ENCODE measurements at regions not wholly inside any gene's neighbourhood (a gene's known extent, or its start where the extent isn't known, plus 50 kb on each side); places are given as distances from the start of the nearest gene placed in this dataset.

DNA sequence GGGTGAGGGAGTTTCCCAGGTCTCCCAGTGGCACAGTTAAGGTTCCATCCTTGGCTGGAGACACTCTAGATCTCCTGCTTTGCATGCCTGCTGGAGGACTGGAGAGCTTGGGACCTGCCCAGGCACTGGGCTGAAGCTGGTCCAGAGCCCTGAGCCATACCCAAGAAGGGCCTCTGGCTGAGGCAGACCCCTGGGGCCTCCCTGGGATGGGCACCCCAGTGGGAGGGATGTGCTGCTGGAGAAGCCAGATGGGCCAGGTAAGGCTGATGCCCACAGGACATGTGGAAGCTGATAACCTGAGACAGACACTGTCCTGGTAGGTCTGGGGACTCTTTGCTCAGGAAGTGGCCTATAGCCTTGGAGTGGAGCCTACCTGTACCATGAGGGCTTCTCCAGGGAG is 160.7 kb downstream of the TFCP2L1 start:
- FAIRE-seq, result no peak

DNA sequence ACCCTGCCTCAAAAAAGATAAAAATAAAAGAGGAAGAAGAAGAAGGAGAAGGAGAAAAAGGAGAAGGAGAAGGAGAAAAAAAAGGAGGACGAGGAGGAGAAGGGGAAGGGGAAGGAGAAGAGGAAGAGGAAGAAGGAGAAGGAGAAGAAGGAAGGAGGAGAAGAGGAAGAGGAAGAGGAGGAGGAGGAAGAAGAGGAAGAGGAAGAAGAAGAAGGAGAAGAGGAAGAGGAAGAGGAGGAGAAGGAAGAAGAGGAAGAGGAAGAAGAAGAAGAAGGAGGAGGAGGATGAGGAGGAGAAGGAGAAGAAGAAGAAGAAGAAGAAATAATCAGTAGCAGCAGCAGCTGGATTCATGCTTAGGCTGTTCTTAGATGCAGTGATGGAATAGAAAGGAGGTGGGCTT is 159.7 kb downstream of the TFCP2L1 start:
- no peak for FAIRE-seq

DNA sequence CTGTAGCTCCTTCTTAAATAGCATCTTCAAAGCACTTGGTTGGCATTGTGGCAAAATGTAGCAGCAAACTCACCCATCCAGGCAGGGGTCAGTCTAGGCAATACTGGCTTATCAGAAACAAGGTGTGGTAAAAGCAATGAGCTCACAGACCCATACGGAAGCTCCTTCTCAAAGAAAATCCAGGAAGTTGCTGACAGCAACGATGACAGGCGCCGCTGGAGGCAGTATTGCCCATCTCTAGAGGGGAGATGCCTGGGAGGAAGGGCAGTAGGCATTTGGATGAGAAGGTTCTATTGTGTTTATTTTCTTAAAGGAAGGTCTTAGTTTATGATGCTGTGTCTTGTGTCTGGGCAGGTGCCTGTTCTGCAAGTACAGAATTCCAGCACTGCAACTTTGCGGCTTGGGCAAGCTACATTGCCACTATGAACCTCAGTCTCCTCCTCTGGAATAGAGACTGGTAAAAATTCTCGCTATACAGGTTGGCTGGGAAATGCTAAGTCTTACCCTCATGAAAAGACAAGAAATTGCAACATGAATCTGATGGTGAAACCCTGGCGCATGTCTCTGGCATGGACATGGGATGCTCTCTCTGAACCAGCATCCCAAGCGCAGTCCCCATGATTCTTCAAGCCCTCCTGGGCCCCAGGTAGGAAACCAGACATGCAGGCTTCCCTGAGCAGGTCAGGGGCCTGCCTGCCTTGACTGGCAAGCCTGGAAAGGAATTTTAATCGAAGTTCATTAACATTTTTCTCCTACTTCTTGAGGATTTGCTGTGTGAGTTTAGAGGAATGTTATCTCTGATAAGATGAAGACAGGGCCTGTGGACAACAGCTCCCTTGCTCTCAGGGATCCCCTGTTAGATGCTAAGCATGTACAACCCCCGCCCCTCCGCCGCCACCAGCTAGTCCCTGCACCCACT is 156.0 kb downstream of the TFCP2L1 start:
- FAIRE-seq, result no peak

- no peak for FAIRE-seq
Measured at GRCh38 chr2:121129692-121130091, 155.3 kb downstream of the TFCP2L1 start.

GRCh38 chr2:121130301-121130850 is 154.6 kb downstream of the TFCP2L1 start:
- no peak for FAIRE-seq

DNA sequence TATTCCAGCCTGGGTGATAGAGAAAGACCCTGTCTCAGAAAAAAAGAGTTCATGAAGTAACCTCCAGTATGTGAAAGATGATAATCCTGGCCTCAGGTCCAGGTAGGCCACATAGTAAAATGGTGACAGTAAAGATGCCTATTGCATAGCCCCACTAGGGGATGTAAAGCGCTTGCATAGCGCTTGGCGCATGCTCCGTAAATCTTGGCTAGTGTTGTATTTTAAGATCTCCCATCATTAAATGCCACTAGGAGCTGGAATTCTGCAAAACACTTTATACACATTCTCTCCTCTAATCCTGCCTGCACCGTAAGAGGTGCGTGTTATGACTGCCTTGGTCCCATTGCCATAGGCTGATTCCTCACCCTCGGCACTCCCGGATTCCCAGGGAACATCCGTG is 153.6 kb downstream of the TFCP2L1 start:
- FAIRE-seq, result no peak

- FAIRE-seq, result no peak
Measured at GRCh38 chr2:121132054-121132761, 152.8 kb downstream of the TFCP2L1 start.

- FAIRE-seq, result no peak
Measured at GRCh38 chr2:121132762-121133107, 152.3 kb downstream of the TFCP2L1 start.

DNA sequence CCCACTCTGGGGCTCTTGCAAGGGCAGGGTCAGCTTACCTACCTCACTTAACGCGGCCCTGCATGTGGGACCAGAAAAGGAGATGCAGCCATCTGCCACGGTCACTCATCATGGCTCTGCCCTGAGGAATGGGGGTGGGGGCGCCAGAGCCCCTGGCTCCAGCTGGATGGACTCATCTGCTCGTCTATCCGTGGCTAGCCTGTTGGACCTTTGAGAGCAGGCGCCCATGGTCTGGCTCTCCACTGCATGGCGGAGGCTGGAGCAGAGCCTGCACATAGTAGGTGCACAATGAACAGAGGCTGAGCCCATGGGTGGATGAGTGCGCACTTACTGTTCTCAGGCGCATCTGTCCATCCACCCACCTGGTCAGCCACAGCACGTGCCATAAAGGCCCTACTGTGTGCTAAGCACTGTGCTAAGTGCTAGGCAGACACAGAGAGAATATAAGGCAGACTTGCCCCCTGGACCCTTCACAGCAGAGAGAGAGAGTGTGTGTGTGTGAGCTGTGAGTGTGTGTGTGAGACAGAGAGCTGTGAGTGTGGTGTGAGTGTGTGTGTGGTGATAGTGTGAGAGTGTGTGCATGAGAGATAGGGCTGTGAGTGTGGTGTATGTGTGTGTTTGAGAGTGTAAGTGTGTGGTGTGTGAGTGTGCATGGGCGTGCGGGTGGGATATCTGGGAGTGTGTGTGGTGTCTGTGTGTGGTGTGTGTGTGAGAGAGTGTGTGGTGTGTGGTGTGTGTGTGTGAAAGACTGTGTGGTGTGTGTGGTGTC is 151.3 kb downstream of the TFCP2L1 start:
- FAIRE-seq, result no peak

GRCh38 chr2:121134728-121135127 is 150.3 kb downstream of the TFCP2L1 start:
- FAIRE-seq, result no peak

GRCh38 chr2:121135168-121135853 is 149.7 kb downstream of the TFCP2L1 start:
- FAIRE-seq, result no peak

GRCh38 chr2:121136323-121136722 is 148.7 kb downstream of the TFCP2L1 start:
- FAIRE-seq, result no peak

DNA sequence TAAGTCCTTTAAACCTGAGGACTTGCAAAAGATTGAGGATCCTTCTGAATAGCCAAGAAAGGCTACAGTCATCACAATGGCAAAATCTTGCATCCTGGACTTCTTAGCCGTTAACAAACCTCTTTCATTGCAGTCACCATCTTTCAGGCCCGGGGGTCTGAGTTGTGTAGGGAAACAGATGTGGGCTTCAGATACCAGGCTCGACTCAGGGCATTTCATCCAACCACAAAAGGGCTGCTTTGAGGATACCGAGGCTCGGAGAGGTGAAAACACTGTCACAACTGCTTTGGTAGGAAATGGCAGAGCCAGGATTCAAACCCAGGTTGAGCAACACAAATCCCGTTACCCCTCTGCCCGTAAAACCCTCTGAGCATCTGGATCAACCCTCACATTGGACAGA is 147.4 kb downstream of the TFCP2L1 start:
- no peak for FAIRE-seq

- FAIRE-seq, result no peak
Measured at GRCh38 chr2:121140734-121141133, 144.3 kb downstream of the TFCP2L1 start.

GRCh38 chr2:121142452-121142851 is 142.6 kb downstream of the TFCP2L1 start:
- no peak for FAIRE-seq

GRCh38 chr2:121144111-121144510 is 140.9 kb downstream of the TFCP2L1 start:
- FAIRE-seq, result no peak

GRCh38 chr2:121146630-121147029 is 138.4 kb downstream of the TFCP2L1 start:
- FAIRE-seq, result no peak

- no peak for FAIRE-seq
Measured at GRCh38 chr2:121147766-121148165, 137.2 kb downstream of the TFCP2L1 start.

DNA sequence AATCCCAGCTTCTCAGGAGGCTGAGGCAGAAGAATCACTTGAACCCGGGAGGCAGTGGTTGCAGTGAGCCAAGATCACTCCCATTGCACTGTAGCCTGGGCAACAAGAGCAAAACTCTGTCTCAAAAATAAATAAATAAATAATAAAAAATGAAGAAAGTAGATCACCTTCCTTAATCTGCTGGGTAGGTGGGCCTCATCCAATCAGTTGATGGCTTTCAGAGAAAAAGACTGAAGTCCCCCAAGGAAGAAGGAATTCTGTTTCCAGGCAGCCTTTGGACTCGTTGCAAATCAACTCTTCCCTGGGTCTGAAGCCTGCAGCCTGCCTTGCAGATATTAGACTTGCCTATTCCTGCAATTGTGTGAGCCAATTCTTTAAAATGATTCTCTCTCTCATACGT is 136.5 kb downstream of the TFCP2L1 start:
- no peak for FAIRE-seq

GRCh38 chr2:121149384-121149783 is 135.6 kb downstream of the TFCP2L1 start:
- no peak for FAIRE-seq

GRCh38 chr2:121150126-121150525 is 134.9 kb downstream of the TFCP2L1 start:
- no peak for FAIRE-seq

GRCh38 chr2:121150713-121151112 is 134.3 kb downstream of the TFCP2L1 start:
- no peak for FAIRE-seq

All from islet of Langerhans (tissue), 1 donor.